ENCODE measurements at regions not wholly inside any gene's neighbourhood (a gene's known extent, or its start where the extent isn't known, plus 50 kb on each side); places are given as distances from the start of the nearest gene placed in this dataset.

DNA sequence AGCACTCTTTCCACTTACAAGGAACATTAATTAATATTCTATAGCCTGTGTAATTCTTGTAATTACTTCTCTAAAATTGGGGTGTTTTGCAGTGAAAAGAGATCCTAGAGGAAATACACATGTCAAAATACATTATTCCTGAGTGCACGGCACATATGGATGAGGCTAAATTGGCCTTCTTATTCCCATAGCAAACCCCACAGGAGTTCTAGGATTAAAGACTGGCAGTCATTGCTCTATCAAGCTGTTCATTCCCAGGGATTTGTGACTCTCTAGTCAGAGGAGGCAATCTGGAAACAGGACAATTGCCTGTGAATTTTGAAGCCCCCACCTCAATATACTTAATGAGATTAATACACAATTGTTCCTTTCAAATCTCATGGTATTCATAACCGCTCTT lies 145.9 kb upstream of the OPCML start:
- Histone ChIP-seq H3K9me3 (no peaks in the 10 kb centered on the region), H3K4me1 (no peaks in the 10 kb centered on the region), H3K27ac (no peak overlapping the region), H3K36me3 (ENCODE audit: insufficient read depth in 1 of 2, low read depth in 1 of 2) (no peaks in the 10 kb centered on the region), H3K4me3 (no peak overlapping the region), H3K27me3 (ENCODE audit: insufficient read depth in 3 of 3, low read length in 2 of 3) (peaks cover 0 to 9% (median 4%) of the 10 kb centered on the region in 3 donors)
- intact Hi-C loops (cut with DNase I): no loop called here
- no peak for ATAC-seq
- TF ChIP-seq CTCF (IDR thresholded peaks at IDR 0.05): no peak
- WGBS, 3 donors: 48 to 65% (median 58%) methylated on average over 2 of the region's 2 CpGs
- DNase-seq: no peak

GRCh38 chr11:133677387-133677786 lies 145.1 kb upstream of the OPCML start:
- H3K27ac ChIP-seq: no peak overlapping the region
- no peak for ATAC-seq
- H3K4me1 ChIP-seq: no peaks in the 10 kb centered on the region
- no peak for DNase-seq
- intact Hi-C loops (cut with DNase I): no loop called here
- no peaks in the 10 kb centered on the region for H3K9me3 ChIP-seq
- no peaks in the 10 kb centered on the region for H3K36me3 ChIP-seq (ENCODE audit: insufficient read depth in 1 of 2, low read depth in 1 of 2)
- H3K4me3 ChIP-seq: no peak overlapping the region
- WGBS, 3 donors: 11 to 13% (median 13%) methylated on average over 3 of the region's 3 CpGs
- H3K27me3 ChIP-seq (ENCODE audit: insufficient read depth in 3 of 3, low read length in 2 of 3): peaks cover 0 to 9% (median 4%) of the 10 kb centered on the region in 3 donors
- no peak for TF ChIP-seq CTCF (IDR thresholded peaks at IDR 0.05)

DNA sequence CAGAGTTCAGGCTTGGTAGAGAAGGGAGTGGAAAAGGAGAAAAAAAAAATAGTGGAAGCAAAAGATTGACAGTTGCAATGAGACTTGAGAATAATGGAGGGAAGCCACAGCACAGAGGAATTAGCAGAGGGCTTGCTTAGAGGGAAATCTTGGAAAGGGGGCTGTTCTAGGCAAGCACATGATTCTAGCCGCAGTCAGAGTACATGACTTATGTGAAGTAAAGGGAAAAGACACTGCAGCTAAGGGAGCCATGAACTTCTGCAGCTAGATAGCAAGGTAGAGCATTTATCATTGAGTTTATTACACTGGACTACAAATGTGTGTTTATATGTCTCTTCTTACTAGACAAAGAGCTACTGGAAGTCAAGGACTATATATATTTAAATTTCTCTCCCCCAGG lies 144.0 kb upstream of the OPCML start:
- Histone ChIP-seq H3K4me3 (no peak overlapping the region), H3K27me3 (ENCODE audit: insufficient read depth in 3 of 3, low read length in 2 of 3) (peaks cover 0 to 9% (median 4%) of the 10 kb centered on the region in 3 donors), H3K36me3 (ENCODE audit: insufficient read depth in 1 of 2, low read depth in 1 of 2) (no peaks in the 10 kb centered on the region), H3K9me3 (no peaks in the 10 kb centered on the region), H3K4me1 (no peaks in the 10 kb centered on the region), H3K27ac (no peak overlapping the region)
- 78 to 92% (median 80%) methylated on average over 1 of the region's 1 CpG for WGBS, 3 donors
- intact Hi-C loops (cut with DNase I): no loop called here
- TF ChIP-seq CTCF (IDR thresholded peaks at IDR 0.05): no peak
- ATAC-seq: no peak
- DNase-seq: no peak

DNA sequence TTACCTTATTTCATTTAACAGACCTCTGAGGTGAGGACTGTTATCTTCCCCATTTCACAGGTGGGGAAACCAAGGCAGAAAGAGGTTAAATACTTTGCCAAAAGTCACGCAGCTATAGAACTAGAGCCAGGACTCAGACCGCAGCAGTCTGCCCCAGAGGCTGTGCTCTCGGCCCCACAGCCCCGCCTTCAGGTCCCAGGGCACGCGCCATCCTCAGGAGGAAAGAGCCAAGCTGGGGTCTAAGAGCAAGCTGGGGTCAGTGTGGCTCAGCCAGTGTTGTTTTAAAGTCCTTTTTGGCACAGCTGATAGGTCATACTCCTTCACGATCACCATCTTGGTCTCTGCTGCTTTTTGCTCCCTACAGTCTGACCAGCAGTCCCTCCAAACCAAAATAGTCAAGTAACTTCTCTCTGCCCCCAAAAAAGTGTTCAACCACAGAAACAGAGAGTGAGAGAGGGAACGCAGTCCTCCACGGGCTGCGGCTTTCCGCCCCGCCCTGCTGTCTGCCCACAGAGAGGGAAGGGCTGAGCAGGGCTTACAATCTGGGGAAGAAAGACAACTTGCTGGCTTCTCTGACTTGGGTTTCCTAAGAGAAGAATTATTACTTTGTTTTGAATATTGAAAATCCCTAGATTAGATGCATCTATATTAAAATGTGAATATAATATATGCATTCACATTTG lies 137.2 kb upstream of the OPCML start:
- H3K36me3 ChIP-seq (ENCODE audit: insufficient read depth in 1 of 2, low read depth in 1 of 2): no peaks in the 10 kb centered on the region
- H3K27ac ChIP-seq: no peak overlapping the region
- no peaks in the 10 kb centered on the region for H3K4me1 ChIP-seq
- intact Hi-C loops (cut with DNase I): no loop called here
- WGBS, 3 donors: 54 to 58% (median 57%) methylated on average over 12 of the region's 12 CpGs
- H3K27me3 ChIP-seq (ENCODE audit: insufficient read depth in 3 of 3, low read length in 2 of 3): no peaks in the 10 kb centered on the region
- no peak overlapping the region for H3K4me3 ChIP-seq
- DNase-seq (no peak), ATAC-seq (no peak)
- TF ChIP-seq CTCF (IDR thresholded peaks at IDR 0.05): no peak
- no peaks in the 10 kb centered on the region for H3K9me3 ChIP-seq
